Suprapubic skin (tissue), 3 donors: ENCODE measurements at regions not wholly inside any gene's neighbourhood (a gene's known extent, or its start where the extent isn't known, plus 50 kb on each side); places are given as distances from the start of the nearest gene placed in this dataset.

Experiments
- CTCF ChIP-seq, 2 donors: fragments of 200-600 bp in 1 of 2; fragments of 450-650 bp in 1 of 2; sonication (generic) in 1 of 2; IDR thresholded peaks; one replicate each; pipeline ENCODE4 v1.5.1; 2016 to 2019; ENCODE audit warnings: antibody characterized with exemption in 2 of 2, mild to moderate bottlenecking in 1 of 2, moderate library complexity in 1 of 2
- EP300 ChIP-seq: sonication (generic); formaldehyde crosslinking; IDR thresholded peaks from one replicate; pipeline ENCODE4 v1.6.1; 2017; ENCODE audit warnings: antibody characterized with exemption

GRCh38 chr7:52297128-52297527 is 738.3 kb upstream of the POM121L12 start:
- no peak for TF ChIP-seq CTCF (IDR thresholded peaks at IDR 0.05)
- no peak for TF ChIP-seq EP300
